H9 (cell line): ENCODE measurements at regions not wholly inside any gene's neighbourhood (a gene's known extent, or its start where the extent isn't known, plus 50 kb on each side); places are given as distances from the start of the nearest gene placed in this dataset.

Source experiments
- DNase-seq: peaks from one replicate; pipeline ENCODE4 v3.0.0-alpha.2; 2017
- H2AFZ ChIP-seq: one replicate; pipeline ENCODE4 v1.6.1; 2013; ENCODE audit warnings: mild to moderate bottlenecking, low read length, control low read depth, moderate library complexity
- H2AK5ac ChIP-seq: 2 replicates; pipeline ENCODE4 v1.6.1; 2013; ENCODE audit warnings: low read length, control low read depth, mixed read lengths; ENCODE audit not compliant: insufficient read length
- H2BK120ac ChIP-seq: one replicate; pipeline ENCODE4 v1.6.1; 2013; ENCODE audit warnings: low read depth, mild to moderate bottlenecking, low read length, control low read depth, inconsistent platforms; ENCODE audit not compliant: poor library complexity, severe bottlenecking
- H2BK12ac ChIP-seq: 2 replicates; pipeline ENCODE4 v1.6.1; 2013; ENCODE audit warnings: low read length, control low read depth, mixed read lengths, low read depth; ENCODE audit not compliant: insufficient read length
- H2BK15ac ChIP-seq: 2 replicates; pipeline ENCODE4 v1.6.1; 2013; ENCODE audit warnings: low read depth, low read length, control low read depth
- H2BK20ac ChIP-seq: one replicate; pipeline ENCODE4 v1.6.1; 2013; ENCODE audit warnings: low read depth, mild to moderate bottlenecking, low read length, control low read depth, inconsistent platforms; ENCODE audit not compliant: poor library complexity, severe bottlenecking
- H2BK5ac ChIP-seq: 2 replicates; pipeline ENCODE4 v1.6.1; 2013; ENCODE audit warnings: low read length, control low read depth, mixed read lengths; ENCODE audit not compliant: insufficient read length
- H3K14ac ChIP-seq: 2 replicates; pipeline ENCODE4 v1.6.1; 2013; ENCODE audit warnings: low read length, control low read depth; ENCODE audit not compliant: insufficient read depth
- H3K18ac ChIP-seq: 2 replicates; pipeline ENCODE4 v1.6.1; 2013; ENCODE audit warnings: low read depth, mild to moderate bottlenecking, mixed read lengths, low read length, control low read depth; ENCODE audit not compliant: insufficient read length
- H3K23ac ChIP-seq: 2 replicates; pipeline ENCODE4 v1.6.1; 2013; ENCODE audit warnings: low read length, control low read depth, mixed read lengths, low read depth; ENCODE audit not compliant: insufficient read length
- H3K23me2 ChIP-seq: 2 replicates; pipeline ENCODE4 v1.6.1; 2013; ENCODE audit warnings: low read depth, mild to moderate bottlenecking, mixed read lengths, low read length, control low read depth; ENCODE audit not compliant: insufficient read length, poor library complexity, severe bottlenecking
- H3K27ac ChIP-seq: 2 replicates; pipeline ENCODE4 v1.5.1; 2013; ENCODE audit warnings: low read length, control low read depth, mixed read lengths, low read depth; ENCODE audit not compliant: insufficient read length
- H3K27me3 ChIP-seq: 2 replicates; pipeline ENCODE4 v1.6.1; 2013; ENCODE audit warnings: low read length, control low read depth, inconsistent platforms; ENCODE audit not compliant: insufficient read depth
- H3K4ac ChIP-seq: 2 replicates; pipeline ENCODE4 v1.6.1; 2013; ENCODE audit warnings: low read depth, mild to moderate bottlenecking, control low read depth, inconsistent platforms, low read length, moderate library complexity
- H3K4me1 ChIP-seq: 2 replicates; pipeline ENCODE4 v1.6.1; 2013; ENCODE audit warnings: low read length, control low read depth, inconsistent platforms; ENCODE audit not compliant: insufficient read depth
- H3K4me2 ChIP-seq: 2 replicates; pipeline ENCODE4 v1.6.1; 2013; ENCODE audit warnings: low read length, control low read depth, mixed read lengths; ENCODE audit not compliant: insufficient read length, insufficient read depth
- H3K56ac ChIP-seq: 2 replicates; pipeline ENCODE4 v1.6.1; 2013; ENCODE audit warnings: low read depth, mild to moderate bottlenecking, mixed read lengths, low read length, control low read depth; ENCODE audit not compliant: insufficient read length
- H3K79me1 ChIP-seq: 2 replicates; pipeline ENCODE4 v1.6.1; 2013; ENCODE audit warnings: low read depth, mild to moderate bottlenecking, moderate library complexity, low read length, control low read depth, inconsistent platforms; ENCODE audit not compliant: insufficient read depth, poor library complexity, severe bottlenecking
- H3K79me2 ChIP-seq: 2 replicates; pipeline ENCODE4 v1.6.1; 2013; ENCODE audit warnings: low read length, control low read depth, inconsistent platforms; ENCODE audit not compliant: insufficient read depth
- H3K9ac ChIP-seq: 2 replicates; pipeline ENCODE4 v1.6.1; 2013; ENCODE audit warnings: low read length, control low read depth, mixed read lengths; ENCODE audit not compliant: insufficient read length; ENCODE audit errors: extremely low read depth
- H3K9me3 ChIP-seq: one replicate; pipeline ENCODE4 v1.6.1; 2013; ENCODE audit warnings: low read depth, low read length, inconsistent platforms; ENCODE audit not compliant: control insufficient read depth
- H3T11ph ChIP-seq: one replicate; pipeline ENCODE4 v1.6.1; 2013; ENCODE audit warnings: mild to moderate bottlenecking, low read length, control low read depth, inconsistent platforms
- H4K20me1 ChIP-seq: one replicate; pipeline ENCODE4 v1.6.1; 2013; ENCODE audit not compliant: control insufficient read depth, insufficient read length, insufficient read depth
- H4K5ac ChIP-seq: 2 replicates; pipeline ENCODE4 v1.6.1; 2013; ENCODE audit warnings: low read depth, mild to moderate bottlenecking, mixed read lengths, low read length, control low read depth; ENCODE audit not compliant: insufficient read length
- H4K8ac ChIP-seq: replicated peaks from 2 replicates; pipeline ENCODE4 v1.6.1; 2013; ENCODE audit warnings: low read length, control low read depth, mixed read lengths, low read depth; ENCODE audit not compliant: insufficient read length
- H4K91ac ChIP-seq: 2 replicates; pipeline ENCODE4 v1.6.1; 2013; ENCODE audit warnings: low read depth, mild to moderate bottlenecking, moderate library complexity, mixed read lengths, low read length, control low read depth; ENCODE audit not compliant: insufficient read length
- H3K27ac Mint-ChIP-seq, 3 experiments: 2 replicates in 2 of 3; 3 replicates in 1 of 3; pipeline ENCODE4 v1.8.0; 2020 to 2021; ENCODE audit warnings: mixed read lengths in 3 of 3, mild to moderate bottlenecking in 1 of 3, moderate library complexity in 1 of 3
- H3K27me3 Mint-ChIP-seq: 2 replicates; pipeline ENCODE4 v1.8.0; 2021; ENCODE audit warnings: low read depth, mild to moderate bottlenecking, moderate library complexity, mixed read lengths
- H3K36me3 Mint-ChIP-seq, 3 experiments: 2 replicates in 2 of 3; 3 replicates in 1 of 3; pipeline ENCODE4 v1.8.0; 2020 to 2021; ENCODE audit warnings: low read depth in 3 of 3, mixed read lengths in 3 of 3; ENCODE audit not compliant: insufficient read depth in 1 of 3
- H3K4me1 Mint-ChIP-seq, 2 experiments: 2 replicates each; pipeline ENCODE4 v1.8.0; 2020; ENCODE audit warnings: mixed read lengths in 2 of 2
- H3K4me3 Mint-ChIP-seq, 2 experiments: 2 replicates in 1 of 2; 3 replicates in 1 of 2; pipeline ENCODE4 v1.8.0; 2020 to 2021; ENCODE audit warnings: mild to moderate bottlenecking in 2 of 2, mixed read lengths in 2 of 2, moderate library complexity in 1 of 2
- H3K9me3 Mint-ChIP-seq, 2 experiments: 2 replicates in 1 of 2; 3 replicates in 1 of 2; pipeline ENCODE4 v1.8.0; 2020; ENCODE audit warnings: mild to moderate bottlenecking in 2 of 2, mixed read lengths in 2 of 2, moderate library complexity in 1 of 2
- WGBS: extraction: QIAGEN DNeasy Blood & Tissue Kit; methylation state at CpG from one replicate; pipeline ENCODE4 v1.1.7; 2013; ENCODE audit warnings: missing lambda C conversion rate, low lambda C conversion rate, mixed read lengths; ENCODE audit not compliant: insufficient read length; ENCODE audit errors: extremely low coverage; 5-methylcytosine and 5-hydroxymethylcytosine counted together
- TF ChIP-seq, protein P1 (sequence below): fragments of 200-600 bp; sonication (generic); conservative IDR thresholded peaks from 3 replicates; pipeline ENCODE4 v1.8.0; 2021; ENCODE audit warnings: antibody characterized with exemption, mild to moderate bottlenecking

DNA sequence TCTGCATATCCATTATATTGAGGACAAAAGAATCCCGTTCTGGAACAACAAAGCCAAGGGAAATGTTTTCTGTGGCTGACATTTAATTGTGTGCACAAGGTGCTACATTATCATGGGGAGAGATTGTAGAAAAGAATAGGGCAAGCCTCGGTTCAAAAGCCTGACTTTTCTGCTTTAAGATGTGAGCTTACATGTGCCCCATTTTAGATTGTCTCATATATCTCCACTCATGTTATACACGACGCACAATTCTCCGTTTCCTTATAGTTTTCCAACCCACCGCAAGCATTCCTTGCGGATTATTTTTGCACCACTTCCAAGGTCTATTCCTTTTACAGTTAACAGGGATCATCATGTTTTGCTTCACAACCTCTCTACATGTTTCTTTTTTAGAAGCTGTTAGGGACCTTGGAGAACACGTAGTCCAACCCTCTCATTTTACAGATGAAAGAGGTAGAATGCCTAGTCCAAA lies 99.6 kb upstream of the MAML3 start:
- Histone ChIP-seq H2BK15ac (no peak overlapping the region), H3K27me3 (no peaks in the 10 kb centered on the region; the same call in 1 of the 2 replicates), H4K20me1 (no peaks in the 10 kb centered on the region), H3K23ac (no peak overlapping the region), H3K14ac (no peak overlapping the region), H3K4ac (no peak overlapping the region), H3K9ac (no peak overlapping the region), H2BK120ac (no peak overlapping the region), H3K56ac (no peak overlapping the region), H2BK5ac (no peak overlapping the region), H3K4me2 (peak overlapping the region; percentile 35), H3K79me1 (no peaks in the 10 kb centered on the region), H4K8ac (no peak overlapping the region), H3K18ac (no peak overlapping the region), H2BK12ac (no peak overlapping the region), H3K23me2 (peaks cover 6% of the 10 kb centered on the region), H3K79me2 (no peaks in the 10 kb centered on the region), H4K91ac (no peak overlapping the region), H4K5ac (no peak overlapping the region), H3K9me3 (no peaks in the 10 kb centered on the region), H3K27ac (no peak overlapping the region), H3T11ph (no peak overlapping the region), H2AFZ (no peak overlapping the region), H3K4me1 (peaks cover 10% of the 10 kb centered on the region; the same call in 1 of the 2 replicates), H2BK20ac (no peak overlapping the region), H2AK5ac (no peak overlapping the region)
- WGBS = no CpG with 5 or more reads among the region's 8 CpGs
- no peak for DNase-seq
- H3K4me1 Mint-ChIP-seq = peaks cover 33 to 46% of the 10 kb centered on the region in 2 experiments
- peak overlapping the region; percentile 54 to 62 for H3K4me3 Mint-ChIP-seq
- H3K9me3 Mint-ChIP-seq = no peaks in the 10 kb centered on the region
- no peaks in the 10 kb centered on the region for H3K36me3 Mint-ChIP-seq
- H3K27me3 Mint-ChIP-seq = peaks cover 42% of the 10 kb centered on the region
- H3K27ac Mint-ChIP-seq = no peak overlapping the region
- TF ChIP-seq, protein P1, sequence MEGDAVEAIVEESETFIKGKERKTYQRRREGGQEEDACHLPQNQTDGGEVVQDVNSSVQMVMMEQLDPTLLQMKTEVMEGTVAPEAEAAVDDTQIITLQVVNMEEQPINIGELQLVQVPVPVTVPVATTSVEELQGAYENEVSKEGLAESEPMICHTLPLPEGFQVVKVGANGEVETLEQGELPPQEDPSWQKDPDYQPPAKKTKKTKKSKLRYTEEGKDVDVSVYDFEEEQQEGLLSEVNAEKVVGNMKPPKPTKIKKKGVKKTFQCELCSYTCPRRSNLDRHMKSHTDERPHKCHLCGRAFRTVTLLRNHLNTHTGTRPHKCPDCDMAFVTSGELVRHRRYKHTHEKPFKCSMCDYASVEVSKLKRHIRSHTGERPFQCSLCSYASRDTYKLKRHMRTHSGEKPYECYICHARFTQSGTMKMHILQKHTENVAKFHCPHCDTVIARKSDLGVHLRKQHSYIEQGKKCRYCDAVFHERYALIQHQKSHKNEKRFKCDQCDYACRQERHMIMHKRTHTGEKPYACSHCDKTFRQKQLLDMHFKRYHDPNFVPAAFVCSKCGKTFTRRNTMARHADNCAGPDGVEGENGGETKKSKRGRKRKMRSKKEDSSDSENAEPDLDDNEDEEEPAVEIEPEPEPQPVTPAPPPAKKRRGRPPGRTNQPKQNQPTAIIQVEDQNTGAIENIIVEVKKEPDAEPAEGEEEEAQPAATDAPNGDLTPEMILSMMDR = no peak; the same call in 2 of the 3 replicates
